Superior temporal gyrus (tissue), 1 donor: ENCODE measurements at regions not wholly inside any gene's neighbourhood (a gene's known extent, or its start where the extent isn't known, plus 50 kb on each side); places are given as distances from the start of the nearest gene placed in this dataset.

Experiments
- DNase-seq: peaks from one replicate; pipeline ENCODE4 v3.0.0-alpha.2; 2016; ENCODE audit errors: extremely low spot score

DNA sequence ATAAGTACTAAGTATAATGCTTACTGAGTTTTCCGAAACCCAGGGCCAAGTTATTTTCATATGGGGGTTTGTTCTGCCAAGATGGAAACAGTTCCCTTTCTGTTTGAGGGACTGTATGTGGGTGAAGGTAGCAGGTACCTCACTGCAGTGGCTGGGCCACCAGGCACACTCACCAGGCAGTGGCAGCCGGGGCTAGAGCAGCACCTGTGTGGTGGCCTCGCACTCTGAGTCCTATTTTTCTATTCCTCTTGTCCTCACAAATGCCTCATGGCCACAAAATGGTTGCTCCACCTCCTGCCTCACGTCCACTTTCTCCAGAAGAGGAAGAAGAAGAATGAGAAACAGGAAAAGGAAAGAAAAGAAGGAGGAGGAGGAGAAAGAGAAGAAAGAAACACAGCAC is 167.3 kb upstream of the SHH start:
- DNase-seq = no peak

DNA sequence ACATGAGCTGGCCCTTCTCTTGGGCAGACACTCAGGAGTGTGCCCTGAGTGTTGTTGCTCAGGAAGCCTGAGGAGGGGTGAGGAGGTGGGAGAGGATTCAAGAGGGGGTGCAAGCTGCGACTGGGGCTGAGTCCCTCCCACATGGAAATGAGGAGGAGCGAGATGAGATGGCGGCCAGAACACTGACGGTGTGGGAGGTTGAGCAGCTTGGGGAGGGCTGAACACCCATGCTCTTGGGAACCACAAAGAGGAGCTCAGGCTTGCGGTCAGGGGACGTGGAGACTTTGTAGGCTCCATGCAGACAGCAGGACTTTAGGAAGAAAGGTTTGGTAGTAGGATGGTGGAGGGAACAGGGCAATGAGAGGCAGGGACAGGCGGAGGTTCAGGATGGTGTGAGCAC is 163.2 kb upstream of the SHH start:
- DNase-seq = no peak

DNA sequence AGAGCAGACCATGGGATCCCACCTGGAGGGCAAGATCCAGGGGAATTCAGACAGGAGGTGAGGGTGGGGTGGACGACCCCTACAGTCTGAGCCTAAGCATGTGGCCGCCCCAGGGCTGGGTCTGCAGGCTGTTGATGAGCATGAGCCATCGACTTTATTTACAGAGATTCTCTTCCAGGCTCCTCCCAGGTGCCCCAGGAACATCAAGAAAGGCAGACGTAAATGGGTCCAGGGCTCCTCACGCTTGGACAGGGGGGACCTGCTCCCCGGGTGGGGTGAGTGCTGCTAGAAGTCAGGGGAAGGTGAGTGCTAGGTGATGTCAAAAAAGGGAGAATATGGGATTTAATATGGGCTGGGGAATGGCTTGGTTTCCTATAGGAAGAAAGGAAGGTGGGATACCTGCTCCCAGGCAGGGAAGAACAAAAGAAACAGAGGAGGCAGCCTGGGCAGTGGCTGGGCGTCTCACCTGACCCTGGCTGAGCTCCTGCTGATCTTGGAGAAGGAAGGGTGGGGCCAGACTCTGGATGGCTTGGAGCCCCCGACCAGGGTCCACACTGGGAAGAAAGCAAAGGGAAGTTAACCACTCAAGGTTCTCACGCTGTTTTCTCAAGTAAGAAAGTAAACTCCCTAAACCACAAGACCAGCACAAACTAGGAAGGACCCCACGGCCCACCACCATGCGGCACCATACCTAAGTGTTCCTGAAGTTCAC is 162.1 kb upstream of the SHH start:
- no peak for DNase-seq

DNA sequence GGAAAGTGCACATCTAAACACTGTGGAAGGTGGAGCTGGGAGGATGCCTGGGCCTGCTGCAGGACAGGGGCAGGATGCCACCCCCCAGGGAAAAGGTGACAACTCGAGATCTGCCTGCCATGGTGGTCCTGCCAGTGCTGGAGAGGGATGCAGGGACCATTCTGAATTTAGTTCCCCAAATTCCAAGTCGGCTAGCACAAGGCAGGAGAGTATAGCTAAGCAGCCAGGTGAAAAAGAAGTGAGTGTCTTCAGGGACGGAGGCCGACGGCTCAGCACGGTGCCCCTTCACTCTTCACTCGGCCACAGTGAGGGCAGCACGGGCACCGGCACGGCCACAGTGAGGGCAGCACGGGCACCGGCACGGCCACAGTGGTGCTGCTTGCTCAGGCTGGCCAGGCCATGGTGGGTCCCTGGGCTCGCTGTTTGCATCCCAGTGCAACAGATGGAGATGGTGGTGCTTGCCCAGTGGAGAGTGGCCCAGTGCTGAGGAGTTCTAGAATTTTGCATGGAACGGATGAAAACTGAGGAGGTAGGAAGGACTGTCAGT is 161.3 kb upstream of the SHH start:
- DNase-seq = no peak

DNA sequence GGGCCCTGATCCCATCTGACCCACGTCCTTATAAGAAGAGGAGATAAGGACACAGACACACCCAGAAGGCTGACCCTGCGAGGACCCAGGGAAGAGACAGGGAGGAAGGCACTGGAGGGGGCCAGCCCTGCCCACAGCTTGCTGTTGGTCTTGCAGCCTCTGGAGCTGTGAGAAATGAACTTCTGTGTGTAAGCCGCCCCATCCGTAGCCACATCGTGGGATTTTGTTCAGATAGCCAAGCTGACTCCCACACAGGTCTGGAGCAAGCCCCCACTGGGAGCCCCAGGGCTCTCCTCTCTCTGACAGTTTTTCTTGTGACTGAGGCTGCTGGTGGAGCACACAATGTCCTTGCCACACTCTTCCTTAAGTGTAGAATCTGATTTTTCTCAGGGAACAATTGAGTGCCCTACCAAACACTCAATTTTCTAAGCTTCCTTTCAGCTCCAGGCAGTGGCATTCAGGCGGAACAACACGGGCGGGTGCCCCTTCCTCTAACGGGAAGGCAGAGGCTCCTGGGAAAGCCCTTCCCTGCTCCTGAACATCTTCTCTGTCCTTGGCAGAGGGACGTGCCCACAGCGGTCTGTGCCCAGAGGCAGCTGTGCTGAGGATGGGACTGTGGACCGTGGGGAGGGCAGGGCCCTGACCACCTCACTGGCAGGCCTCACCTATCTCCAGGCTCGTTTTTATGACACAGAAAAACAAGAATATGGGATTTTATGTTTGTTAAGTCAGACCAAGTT is 160.6 kb upstream of the SHH start:
- DNase-seq = no peak

DNA sequence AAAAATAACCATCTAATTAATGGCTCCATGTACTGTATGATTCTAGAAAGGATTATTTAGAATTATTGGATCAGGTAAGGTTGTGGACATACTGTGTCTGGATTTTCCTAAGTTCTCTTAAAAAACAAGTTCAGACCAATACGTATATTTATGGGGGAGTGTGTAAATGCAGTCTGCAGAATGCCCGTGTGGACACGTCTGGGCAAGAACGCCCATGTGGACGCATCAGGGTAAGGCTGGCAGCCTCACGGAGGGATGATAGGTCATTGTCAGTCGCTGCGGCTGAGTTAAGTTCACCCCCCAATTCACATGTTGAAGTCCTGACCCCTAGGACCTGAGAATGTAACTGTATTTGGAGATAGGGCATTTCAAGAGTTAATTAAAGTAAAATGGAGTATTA is 160.0 kb upstream of the SHH start:
- no peak for DNase-seq

DNA sequence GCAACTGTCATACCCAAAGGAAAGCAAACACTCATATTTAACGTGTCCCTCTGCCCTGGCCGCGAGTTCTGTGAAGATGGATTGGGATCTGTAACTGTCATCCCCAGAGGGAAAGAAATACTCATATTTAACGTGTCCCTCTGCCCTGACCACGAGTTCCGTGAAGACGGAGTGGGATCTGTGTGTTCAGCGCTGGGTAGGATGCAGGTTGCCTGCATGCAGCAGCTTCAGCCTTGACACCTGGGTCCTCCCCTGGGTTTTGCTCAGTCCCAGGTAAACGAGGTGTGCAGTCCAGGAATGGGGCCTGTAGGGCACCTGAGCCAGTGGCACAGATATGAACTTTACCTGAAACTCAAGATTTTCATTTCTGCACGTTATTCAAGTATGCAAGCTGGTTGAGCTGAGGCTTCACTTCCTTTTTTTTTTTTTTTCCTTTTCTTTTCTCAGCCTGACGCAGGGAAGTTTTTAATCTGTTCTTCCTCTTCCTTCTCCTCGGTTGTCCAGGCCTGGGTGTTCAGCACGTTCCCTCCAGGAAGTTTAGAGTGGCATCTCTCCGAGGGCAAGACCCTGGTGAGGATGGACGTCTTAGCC is 159.0 kb upstream of the SHH start:
- no peak for DNase-seq

DNA sequence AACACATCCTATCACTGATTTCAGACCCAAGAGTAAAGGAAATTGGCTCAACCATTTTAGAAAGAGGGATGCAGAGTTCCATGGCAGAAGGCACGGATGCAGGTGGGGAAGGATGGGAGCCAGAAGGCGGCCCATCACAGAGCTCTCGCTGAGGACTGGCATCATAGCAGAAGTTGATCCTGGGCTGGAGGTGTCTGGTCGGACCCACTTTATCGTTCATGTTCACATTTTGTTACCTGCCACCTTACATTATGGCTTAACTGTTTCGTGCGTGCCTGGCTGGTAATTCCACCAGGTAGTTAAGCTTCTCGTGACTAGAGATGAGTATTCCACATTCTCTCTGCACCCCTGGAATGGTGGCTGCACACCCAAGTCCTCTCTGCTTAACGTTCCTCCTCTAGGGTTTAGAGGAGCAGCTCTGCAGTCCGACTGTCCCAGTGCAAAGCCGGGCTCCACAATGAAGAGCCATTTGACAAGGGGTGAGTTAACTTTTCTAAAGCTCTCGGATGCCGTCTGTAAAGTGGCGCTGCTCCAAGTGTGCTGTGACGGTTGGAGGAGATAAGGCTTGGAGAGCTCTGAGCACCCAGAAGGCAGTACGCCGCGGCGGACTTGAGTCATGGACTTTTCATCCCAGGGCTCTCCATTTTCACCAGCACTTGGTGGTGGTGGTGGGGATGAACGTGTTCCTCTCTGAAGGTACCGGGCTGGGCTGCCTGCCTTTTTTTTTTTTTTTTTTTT is 157.1 kb upstream of the SHH start:
- no peak for DNase-seq

DNA sequence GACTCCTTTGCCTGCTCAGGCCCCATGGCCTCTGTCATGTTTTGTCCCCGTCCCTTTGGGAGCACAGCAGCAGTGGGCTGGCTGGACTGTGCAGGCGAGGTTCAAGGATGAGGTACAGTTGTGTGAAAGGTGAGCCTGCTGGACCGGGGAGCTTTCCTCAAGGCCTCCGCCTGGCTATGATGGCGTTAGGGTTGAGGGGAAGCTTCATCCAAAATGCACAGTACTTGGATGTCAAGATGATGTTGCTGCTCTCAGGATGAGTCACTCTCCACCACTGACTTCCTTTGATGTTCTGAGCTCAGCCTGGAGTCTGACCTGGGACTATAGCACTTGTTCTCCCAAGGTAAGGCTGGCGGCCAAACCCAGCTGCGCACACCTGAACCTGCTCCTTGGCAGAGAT is 152.7 kb upstream of the SHH start:
- no peak for DNase-seq

DNA sequence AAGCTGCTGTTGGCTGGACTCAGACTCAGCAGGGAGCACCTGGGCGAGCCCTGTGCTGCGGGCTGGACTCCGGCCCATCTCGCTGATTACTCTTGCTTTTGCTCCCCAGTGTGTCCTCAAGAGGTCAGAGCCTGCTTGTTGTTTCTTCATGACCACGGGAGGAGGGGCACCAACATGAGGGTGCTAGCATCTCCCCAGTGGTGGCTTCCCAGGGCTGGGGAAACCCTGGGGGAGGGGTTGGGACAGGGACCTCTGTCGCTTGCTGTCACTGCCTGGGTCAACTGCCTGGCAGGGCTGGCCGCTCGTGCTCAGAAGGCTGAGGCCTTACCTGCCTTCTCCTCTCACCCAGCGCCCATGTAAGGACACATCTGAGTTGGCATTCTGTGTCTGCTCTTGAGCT is 152.3 kb upstream of the SHH start:
- DNase-seq = no peak

DNA sequence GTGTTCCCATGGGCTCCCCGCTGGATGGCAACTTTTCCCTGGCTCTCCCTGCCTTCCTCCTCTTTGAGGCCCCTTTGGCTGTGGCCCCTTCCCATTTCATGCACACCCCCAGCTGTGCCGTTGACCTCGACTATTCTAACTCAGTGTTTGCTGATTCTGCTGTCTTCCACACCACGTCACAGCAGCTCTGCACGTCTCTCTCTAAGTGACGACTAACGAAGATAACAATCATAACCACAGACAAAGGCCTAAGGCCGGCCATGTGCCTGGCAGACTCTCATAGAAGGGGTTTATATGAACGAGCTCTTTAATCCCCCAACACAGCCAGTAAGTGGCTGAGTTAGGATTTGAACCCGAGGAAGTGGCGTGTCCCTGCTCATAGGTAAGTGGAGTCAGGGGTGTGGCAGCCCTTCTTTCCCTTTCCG is 151.5 kb upstream of the SHH start:
- DNase-seq = no peak

DNA sequence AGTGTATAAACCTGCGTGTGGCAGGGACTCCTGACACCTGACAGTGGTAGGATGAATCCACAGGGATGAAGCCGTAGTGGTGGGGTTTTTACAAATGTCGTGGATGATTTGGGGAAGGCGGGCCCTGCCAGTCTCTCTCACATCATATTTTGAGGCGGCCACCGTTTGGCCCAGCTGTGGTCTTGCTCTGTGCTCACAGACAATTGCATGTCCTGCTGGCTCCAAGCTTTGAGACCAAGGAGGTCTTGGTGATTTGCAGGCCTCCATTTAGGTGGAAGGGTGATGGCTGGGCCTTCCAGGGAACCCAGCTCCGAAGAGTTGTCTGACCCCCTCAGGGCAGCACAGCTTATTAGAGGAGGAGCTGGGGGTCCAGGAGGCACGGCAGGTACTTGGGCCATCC is 151.1 kb upstream of the SHH start:
- DNase-seq = no peak

DNA sequence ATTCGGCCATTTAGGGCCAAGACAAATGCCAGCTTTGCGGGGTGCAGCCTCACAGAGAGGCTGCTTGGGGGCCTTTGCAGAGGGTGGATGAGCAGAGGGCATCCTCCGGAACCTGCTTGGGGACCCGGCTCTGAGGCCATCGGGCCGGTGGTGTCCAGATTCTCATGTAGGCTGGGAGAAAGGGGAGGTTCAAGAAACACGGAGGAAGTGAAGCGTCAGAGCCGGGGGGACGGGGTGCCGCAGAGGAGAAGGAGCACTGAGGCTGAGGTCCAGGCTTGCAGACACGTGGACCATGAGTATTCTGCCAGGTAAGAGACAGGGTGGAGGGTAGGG is 150.7 kb upstream of the SHH start:
- DNase-seq = no peak

DNA sequence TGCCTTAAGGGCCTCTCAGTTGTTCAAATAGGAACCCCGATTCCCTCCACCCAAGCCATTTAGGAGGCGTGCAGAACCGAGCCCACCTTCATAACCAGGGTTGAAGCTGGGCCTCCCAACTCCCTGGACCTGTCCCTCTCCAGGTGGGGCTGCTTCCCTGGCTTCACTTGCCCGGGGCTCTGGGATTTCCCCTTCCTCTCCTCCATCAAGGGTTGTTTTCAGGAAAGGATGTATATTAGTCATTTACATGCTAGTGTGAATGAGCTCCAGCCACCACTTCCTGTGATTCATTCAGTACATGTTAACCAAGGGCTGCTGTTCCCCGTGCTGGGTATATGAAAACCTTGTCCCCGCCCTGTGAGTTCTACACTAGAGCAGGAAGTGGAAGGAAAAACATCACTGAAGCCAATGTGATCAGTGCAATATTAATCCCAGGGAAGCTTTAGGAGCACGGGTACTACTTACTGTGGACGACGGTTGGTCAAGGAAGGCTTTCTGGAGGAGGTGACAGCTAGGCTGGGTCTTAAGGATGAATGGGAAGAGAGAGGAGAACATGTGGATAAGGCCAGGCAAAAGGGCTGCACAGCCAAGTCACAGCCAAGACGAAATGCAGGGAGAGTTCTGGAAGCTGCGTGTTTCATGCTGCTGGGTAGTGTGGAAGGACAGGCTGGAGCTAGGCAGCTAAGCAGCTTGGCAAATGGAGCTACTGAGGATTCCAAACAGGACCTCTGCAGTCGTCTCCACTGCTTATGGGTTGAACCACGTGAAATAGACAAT is 150.1 kb upstream of the SHH start:
- no peak for DNase-seq

DNA sequence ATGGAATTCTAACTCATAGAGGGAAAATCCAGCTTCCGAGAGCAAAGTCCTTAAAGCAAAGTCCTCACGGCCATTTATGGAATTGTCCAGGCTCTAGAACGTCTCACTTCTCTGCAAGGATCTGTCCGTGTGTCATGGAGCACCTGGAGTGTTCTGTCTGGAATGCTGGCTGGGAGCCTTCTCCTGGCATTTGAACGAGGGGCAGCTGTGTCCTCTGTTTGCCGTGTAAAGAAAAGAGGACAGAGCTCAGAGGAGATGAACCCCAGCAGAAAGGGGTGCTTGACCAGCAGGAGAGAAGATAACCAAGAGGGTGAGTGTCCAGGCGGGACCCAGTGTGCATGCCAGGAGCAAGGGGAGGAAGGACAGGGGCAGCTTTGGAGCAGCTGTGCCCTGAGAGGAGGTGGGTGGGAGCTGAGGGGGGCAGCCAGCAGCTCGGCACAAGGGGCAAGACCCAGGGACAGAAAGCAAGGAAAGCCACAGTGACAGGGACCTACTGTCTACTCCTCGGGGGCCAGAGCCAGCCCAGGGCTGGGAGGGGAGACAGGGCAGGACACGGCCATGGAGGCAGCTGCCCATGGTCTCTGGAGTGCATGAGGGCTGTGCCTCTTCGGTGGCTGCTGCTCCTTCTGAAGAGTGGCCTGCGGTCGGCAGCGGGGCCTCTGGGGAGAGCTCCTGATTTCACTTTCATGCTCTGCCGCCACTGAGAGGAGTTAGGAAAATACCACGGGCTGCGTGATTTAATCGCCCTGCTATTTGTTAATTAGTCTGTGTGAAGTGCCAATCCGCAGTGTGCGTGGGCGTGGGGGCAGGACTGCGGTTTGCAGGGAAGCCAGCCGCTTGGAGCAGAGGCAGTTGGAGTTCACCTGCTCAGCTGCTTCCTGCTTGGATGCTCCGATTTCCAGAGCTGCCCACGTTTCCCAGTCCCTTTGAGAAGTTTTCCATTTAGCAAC is 149.3 kb upstream of the SHH start:
- DNase-seq = no peak

DNA sequence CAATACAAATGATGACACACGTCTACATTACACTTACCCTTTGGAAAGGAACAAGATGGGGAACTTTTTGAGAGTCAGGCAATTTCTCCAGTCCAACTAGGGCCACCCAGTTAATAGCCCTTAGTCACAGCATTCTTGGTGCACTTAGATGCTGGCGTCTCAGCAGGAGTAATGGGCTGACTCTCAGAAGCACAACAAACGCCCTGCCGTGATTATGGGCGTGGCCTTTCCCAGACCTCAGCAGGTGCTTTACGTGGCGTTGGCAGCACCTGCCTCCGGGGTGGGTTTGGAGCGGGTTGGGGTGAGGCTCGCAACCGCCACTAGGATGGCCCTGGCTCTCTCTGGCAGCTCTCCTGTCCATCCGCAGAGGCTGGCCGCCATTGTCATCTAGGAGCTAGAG is 147.6 kb upstream of the SHH start:
- no peak for DNase-seq

DNA sequence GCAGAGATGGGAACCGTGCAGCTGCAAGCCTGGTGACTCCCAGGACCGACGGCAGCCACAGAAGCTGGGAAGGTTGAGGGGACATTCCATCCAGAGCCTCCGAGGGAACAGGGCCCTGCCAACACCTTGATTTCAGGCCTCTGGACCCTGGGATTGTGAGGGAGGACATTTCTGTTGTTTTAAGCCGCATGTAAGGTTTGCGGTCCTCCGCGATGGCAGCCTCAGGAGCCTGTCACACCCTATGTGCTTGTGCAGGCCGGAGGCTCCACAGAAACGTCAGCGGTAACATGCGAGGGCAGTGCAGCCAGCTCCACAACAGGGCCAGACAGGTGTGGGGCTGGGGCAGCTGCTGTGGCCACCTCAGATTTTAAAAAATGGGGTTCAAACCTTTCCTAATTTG is 144.7 kb upstream of the SHH start:
- DNase-seq = no peak

DNA sequence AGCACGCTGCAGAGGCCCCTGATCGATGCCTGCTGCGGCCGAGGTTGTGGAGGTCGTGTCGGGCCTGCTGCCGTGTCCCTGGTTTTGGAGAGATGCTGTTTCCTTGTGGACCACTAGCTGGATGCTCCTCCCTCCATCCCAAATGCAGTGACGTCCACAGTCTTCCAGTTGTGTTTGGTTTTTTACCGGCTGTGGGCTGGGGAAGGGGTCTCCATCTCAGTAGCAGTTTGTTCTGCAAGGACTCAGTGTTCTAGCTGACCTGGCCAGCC is 143.0 kb upstream of the SHH start:
- DNase-seq = no peak

DNA sequence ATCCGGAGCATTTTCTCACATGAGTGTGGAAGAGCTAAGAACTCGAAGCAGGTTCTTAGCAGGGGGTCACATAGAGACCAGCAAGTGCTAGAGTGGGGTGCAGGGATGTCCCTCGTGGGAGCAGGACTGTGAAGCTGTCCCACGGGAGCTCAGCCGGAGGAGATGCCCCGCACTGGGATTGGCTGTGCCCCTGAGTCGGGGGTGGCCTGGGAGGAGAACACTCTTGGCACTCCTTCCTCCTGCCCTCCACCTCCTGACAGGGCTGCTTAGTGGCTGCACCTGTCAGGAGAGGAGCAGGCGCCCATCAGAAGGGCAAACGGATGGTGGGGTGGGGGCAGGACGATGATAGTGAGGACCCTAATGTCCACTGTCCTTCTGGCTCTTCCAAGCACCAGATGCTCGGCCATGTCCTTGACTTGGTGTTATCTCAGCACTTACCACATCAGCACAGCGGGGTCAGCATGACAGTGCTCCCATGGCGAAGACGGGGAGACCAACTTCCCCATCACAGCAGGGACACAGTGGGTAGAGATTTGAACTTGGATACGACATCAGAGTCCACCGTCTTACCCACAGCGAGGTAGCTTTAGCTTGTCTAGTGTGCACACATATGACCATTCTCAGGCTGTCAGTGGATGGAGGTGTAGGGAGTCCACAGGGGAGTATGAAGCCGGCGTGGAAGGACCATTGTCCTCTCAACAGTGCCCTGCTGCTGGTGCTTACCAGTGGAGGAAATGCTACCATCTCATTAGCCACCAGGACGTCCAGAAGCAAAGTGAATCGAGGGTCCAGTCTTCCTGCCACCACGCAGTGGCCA is 142.5 kb upstream of the SHH start:
- DNase-seq = no peak
